ENCODE measurements at regions not wholly inside any gene's neighbourhood (a gene's known extent, or its start where the extent isn't known, plus 50 kb on each side); places are given as distances from the start of the nearest gene placed in this dataset.

GRCh38 chr11:80441821-80442220 lies 1001.0 kb upstream of the TENM4 start:
- TF ChIP-seq POLR2A (IDR thresholded peaks at IDR 0.05): no peak
- TF ChIP-seq CTCF (IDR thresholded peaks at IDR 0.05): no peak
- TF ChIP-seq POLR2AphosphoS5 (IDR thresholded peaks at IDR 0.05): no peak
